ENCODE measurements at regions not wholly inside any gene's neighbourhood (a gene's known extent, or its start where the extent isn't known, plus 50 kb on each side); places are given as distances from the start of the nearest gene placed in this dataset.

DNA sequence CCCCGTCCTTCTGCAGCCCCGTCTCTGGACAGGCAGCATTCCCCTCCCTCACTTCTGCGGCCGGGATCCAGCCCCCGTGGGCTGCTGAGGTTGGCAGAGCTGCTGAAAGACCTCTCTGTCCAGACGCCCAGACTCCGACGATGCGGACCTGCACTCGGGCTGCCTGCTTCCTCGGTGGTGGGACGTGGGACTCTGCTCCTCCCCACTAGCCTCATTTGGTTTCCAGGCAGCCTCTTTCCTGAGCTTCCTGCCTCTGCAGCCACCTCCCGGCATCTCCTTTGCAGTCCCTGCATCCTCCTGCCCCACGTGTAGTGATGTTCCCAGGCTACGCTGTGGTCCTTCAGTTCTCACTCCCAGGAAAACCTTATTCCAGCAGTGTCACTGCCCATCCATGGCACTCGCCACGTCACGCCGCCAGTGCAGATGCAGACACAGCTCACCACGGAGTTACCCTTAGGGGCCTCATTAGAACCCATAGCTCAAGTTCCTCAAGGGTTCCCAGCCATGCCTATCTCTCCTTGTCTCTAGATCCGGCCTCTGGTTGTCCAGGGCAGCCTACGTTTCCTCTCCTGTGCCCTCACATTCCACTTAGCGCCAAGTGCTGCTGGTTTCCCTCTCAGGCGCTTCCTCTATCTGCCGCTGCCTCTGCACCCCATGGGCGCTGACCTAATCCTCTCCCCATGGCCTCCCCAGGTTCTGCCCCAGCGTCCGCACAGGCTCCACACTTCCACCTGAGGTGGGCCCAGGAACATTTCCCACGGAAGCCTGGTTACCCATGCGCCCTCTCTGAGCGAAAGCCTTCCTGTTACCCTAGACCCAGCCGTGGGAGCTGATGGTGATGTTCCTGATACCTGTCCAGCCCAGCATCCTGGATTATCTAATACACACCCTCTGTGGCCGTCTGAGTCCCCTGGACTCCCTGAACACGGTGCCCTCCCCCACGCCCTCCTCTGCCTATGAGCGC lies 318.3 kb upstream of the MYT1L start:
- Mint-ChIP-seq H3K27ac (no peak overlapping the region), H3K4me3 (no peak overlapping the region), H3K27me3 (ENCODE audit: low read depth in 2 of 2) (no peaks in the 10 kb centered on the region), H3K36me3 (no peaks in the 10 kb centered on the region), H3K4me1 (peaks cover 0 to 4% of the 10 kb centered on the region in 2 donors), H3K9me3 (no peaks in the 10 kb centered on the region)
- no peak for DNase-seq
- H3K27ac ChIP-seq (ENCODE audit: low read length) = no peak overlapping the region
- H3K9me3 ChIP-seq (ENCODE audit: control insufficient read depth, insufficient read depth, low read length) = no peaks in the 10 kb centered on the region
- peaks cover 3% of the 10 kb centered on the region for H3K4me1 ChIP-seq (ENCODE audit: control insufficient read depth, insufficient read depth, low read length)
- H3K27me3 ChIP-seq (ENCODE audit: control insufficient read depth, insufficient read depth, low read length) = no peaks in the 10 kb centered on the region
- H3K4me3 ChIP-seq (ENCODE audit: low read length) = no peak overlapping the region
- no peak for ATAC-seq
- H3K36me3 ChIP-seq (ENCODE audit: control insufficient read depth, insufficient read depth, low read length) = no peaks in the 10 kb centered on the region
- intact Hi-C loops (cut with micrococcal nuclease) = no loop called here
- WGBS (ENCODE audit: insufficient coverage) = 89% methylated on average over 36 of the region's 36 CpGs
- TF ChIP-seq, protein P1, sequence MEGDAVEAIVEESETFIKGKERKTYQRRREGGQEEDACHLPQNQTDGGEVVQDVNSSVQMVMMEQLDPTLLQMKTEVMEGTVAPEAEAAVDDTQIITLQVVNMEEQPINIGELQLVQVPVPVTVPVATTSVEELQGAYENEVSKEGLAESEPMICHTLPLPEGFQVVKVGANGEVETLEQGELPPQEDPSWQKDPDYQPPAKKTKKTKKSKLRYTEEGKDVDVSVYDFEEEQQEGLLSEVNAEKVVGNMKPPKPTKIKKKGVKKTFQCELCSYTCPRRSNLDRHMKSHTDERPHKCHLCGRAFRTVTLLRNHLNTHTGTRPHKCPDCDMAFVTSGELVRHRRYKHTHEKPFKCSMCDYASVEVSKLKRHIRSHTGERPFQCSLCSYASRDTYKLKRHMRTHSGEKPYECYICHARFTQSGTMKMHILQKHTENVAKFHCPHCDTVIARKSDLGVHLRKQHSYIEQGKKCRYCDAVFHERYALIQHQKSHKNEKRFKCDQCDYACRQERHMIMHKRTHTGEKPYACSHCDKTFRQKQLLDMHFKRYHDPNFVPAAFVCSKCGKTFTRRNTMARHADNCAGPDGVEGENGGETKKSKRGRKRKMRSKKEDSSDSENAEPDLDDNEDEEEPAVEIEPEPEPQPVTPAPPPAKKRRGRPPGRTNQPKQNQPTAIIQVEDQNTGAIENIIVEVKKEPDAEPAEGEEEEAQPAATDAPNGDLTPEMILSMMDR (IDR thresholded peaks at IDR 0.05) = no peak

DNA sequence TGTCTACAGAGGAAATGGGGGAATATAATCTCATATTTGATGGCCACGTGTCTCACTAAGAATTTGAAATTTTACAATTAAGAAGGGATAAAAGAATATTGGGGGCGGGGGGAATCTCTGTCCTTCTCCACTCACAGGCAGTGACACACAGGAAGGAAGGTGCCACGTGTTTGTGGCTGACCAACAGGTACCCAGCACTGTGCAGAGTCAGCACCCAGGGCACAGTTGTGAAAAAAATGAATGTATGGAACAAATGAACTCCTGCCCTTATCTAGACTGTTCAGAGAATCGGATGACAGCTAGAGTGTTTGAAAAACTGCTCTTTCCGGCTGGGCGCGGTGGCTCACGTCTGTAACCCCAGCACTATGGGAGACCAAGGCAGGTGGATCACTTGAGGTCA lies 317.0 kb upstream of the MYT1L start:
- H3K27me3 Mint-ChIP-seq (ENCODE audit: low read depth in 2 of 2) = peaks cover 0 to 3% of the 10 kb centered on the region in 2 donors
- H3K36me3 Mint-ChIP-seq = no peaks in the 10 kb centered on the region
- WGBS (ENCODE audit: insufficient coverage) = 77% methylated on average over 8 of the region's 8 CpGs
- no peak overlapping the region for H3K27ac ChIP-seq (ENCODE audit: low read length)
- peaks cover 3% of the 10 kb centered on the region for H3K4me1 ChIP-seq (ENCODE audit: control insufficient read depth, insufficient read depth, low read length)
- no peak for ATAC-seq
- no peak overlapping the region for H3K4me3 Mint-ChIP-seq
- H3K9me3 Mint-ChIP-seq = peaks cover 0 to 3% of the 10 kb centered on the region in 2 donors
- no peaks in the 10 kb centered on the region for H3K9me3 ChIP-seq (ENCODE audit: control insufficient read depth, insufficient read depth, low read length)
- H3K27me3 ChIP-seq (ENCODE audit: control insufficient read depth, insufficient read depth, low read length) = no peaks in the 10 kb centered on the region
- H3K4me1 Mint-ChIP-seq = peaks cover 0 to 9% of the 10 kb centered on the region in 2 donors
- no peak overlapping the region for H3K4me3 ChIP-seq (ENCODE audit: low read length)
- H3K27ac Mint-ChIP-seq = no peak overlapping the region
- intact Hi-C loops (cut with micrococcal nuclease) = no loop called here
- TF ChIP-seq, protein P1 (IDR thresholded peaks at IDR 0.05) = no peak
- H3K36me3 ChIP-seq (ENCODE audit: control insufficient read depth, insufficient read depth, low read length) = no peaks in the 10 kb centered on the region
- DNase-seq = no peak

DNA sequence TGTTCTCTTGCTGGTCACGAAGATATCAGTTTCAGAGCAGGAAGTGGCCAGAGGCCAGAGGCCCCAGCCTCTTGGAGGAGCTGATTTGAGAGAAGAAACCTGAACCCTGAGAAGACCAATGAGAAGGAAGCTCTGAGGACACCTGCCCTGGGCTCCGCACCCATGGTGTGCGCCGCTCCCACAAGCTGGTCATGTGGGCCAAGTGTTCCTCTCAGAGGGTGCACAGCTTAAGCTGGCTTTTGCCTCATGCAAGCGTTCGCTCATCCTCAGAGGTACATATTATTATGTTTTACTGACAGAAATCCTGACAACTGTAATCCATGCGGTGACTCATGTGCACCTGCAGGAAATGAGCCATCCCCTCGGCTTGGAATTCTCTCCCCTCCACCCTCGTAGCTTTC lies 316.1 kb upstream of the MYT1L start:
- intact Hi-C loops (cut with micrococcal nuclease) = no loop called here
- H3K27ac Mint-ChIP-seq = no peak overlapping the region
- no peak for ATAC-seq
- WGBS (ENCODE audit: insufficient coverage) = 78% methylated on average over 9 of the region's 9 CpGs
- Histone ChIP-seq H3K36me3 (ENCODE audit: control insufficient read depth, insufficient read depth, low read length) (no peaks in the 10 kb centered on the region), H3K4me1 (ENCODE audit: control insufficient read depth, insufficient read depth, low read length) (peaks cover 3% of the 10 kb centered on the region), H3K9me3 (ENCODE audit: control insufficient read depth, insufficient read depth, low read length) (no peaks in the 10 kb centered on the region), H3K27me3 (ENCODE audit: control insufficient read depth, insufficient read depth, low read length) (no peaks in the 10 kb centered on the region), H3K4me3 (ENCODE audit: low read length) (no peak overlapping the region), H3K27ac (ENCODE audit: low read length) (no peak overlapping the region)
- no peaks in the 10 kb centered on the region for H3K36me3 Mint-ChIP-seq
- no peak overlapping the region for H3K4me3 Mint-ChIP-seq
- TF ChIP-seq, protein P1 (IDR thresholded peaks at IDR 0.05) = no peak
- peaks cover 0 to 3% of the 10 kb centered on the region in 2 donors for H3K9me3 Mint-ChIP-seq
- peak in 1 of 2 donors; percentile 15 for DNase-seq
- H3K27me3 Mint-ChIP-seq (ENCODE audit: low read depth in 2 of 2) = peaks cover 0 to 3% of the 10 kb centered on the region in 2 donors
- H3K4me1 Mint-ChIP-seq = peaks cover 0 to 9% of the 10 kb centered on the region in 2 donors
